ENCODE measurements at regions not wholly inside any gene's neighbourhood (a gene's known extent, or its start where the extent isn't known, plus 50 kb on each side); places are given as distances from the start of the nearest gene placed in this dataset.

GRCh38 chr3:178397836-178398235, 138.4 kb upstream of the KCNMB2 start:
- H3K9me3 ChIP-seq (ENCODE audit: control insufficient read depth, low read length, poor library complexity, severe bottlenecking) = no peaks in the 10 kb centered on the region
- ATAC-seq (no peak), DNase-seq (no peak)
- no peaks in the 10 kb centered on the region for H3K36me3 Mint-ChIP-seq (ENCODE audit: low read depth)
- no peak overlapping the region for H3K27ac Mint-ChIP-seq
- H3K4me1 Mint-ChIP-seq = peaks cover 6% of the 10 kb centered on the region
- H3K27me3 Mint-ChIP-seq = peaks cover 10% of the 10 kb centered on the region
- H3K4me3 Mint-ChIP-seq = no peak overlapping the region

GRCh38 chr3:178404961-178405360, 131.3 kb upstream of the KCNMB2 start:
- DNase-seq = no peak
- Mint-ChIP-seq H3K4me1 (peaks cover 4% of the 10 kb centered on the region), H3K36me3 (ENCODE audit: low read depth) (no peaks in the 10 kb centered on the region), H3K27me3 (peaks cover 44% of the 10 kb centered on the region), H3K4me3 (no peak overlapping the region), H3K27ac (no peak overlapping the region)
- ATAC-seq = no peak
- H3K9me3 ChIP-seq (ENCODE audit: control insufficient read depth, low read length, poor library complexity, severe bottlenecking) = no peaks in the 10 kb centered on the region

GRCh38 chr3:178405531-178405930, 130.7 kb upstream of the KCNMB2 start:
- peaks cover 47% of the 10 kb centered on the region for H3K27me3 Mint-ChIP-seq
- H3K4me3 Mint-ChIP-seq = no peak overlapping the region
- DNase-seq (no peak), ATAC-seq (no peak)
- no peaks in the 10 kb centered on the region for H3K36me3 Mint-ChIP-seq (ENCODE audit: low read depth)
- H3K27ac Mint-ChIP-seq = no peak overlapping the region
- H3K9me3 ChIP-seq (ENCODE audit: control insufficient read depth, low read length, poor library complexity, severe bottlenecking) = no peaks in the 10 kb centered on the region
- peaks cover 4% of the 10 kb centered on the region for H3K4me1 Mint-ChIP-seq

GRCh38 chr3:178406206-178406605, 130.0 kb upstream of the KCNMB2 start:
- H3K4me3 Mint-ChIP-seq = no peak overlapping the region
- no peak overlapping the region for H3K27ac Mint-ChIP-seq

GRCh38 chr3:178415384-178415783, 120.9 kb upstream of the KCNMB2 start:
- ATAC-seq (no peak), DNase-seq (no peak)
- Mint-ChIP-seq H3K4me3 (no peak overlapping the region), H3K36me3 (ENCODE audit: low read depth) (no peaks in the 10 kb centered on the region), H3K27ac (no peak overlapping the region), H3K4me1 (peaks cover 5% of the 10 kb centered on the region), H3K27me3 (peaks cover 8% of the 10 kb centered on the region)
- H3K9me3 ChIP-seq (ENCODE audit: control insufficient read depth, low read length, poor library complexity, severe bottlenecking) = no peaks in the 10 kb centered on the region

More at GRCh38 chr3:178406206-178406605, 130.0 kb upstream of the KCNMB2 start:
- ATAC-seq (no peak), DNase-seq (no peak)
- no peaks in the 10 kb centered on the region for H3K36me3 Mint-ChIP-seq (ENCODE audit: low read depth)
- H3K27me3 Mint-ChIP-seq = peaks cover 43% of the 10 kb centered on the region
- no peaks in the 10 kb centered on the region for H3K9me3 ChIP-seq (ENCODE audit: control insufficient read depth, low read length, poor library complexity, severe bottlenecking)
- H3K4me1 Mint-ChIP-seq = peaks cover 2% of the 10 kb centered on the region

GRCh38 chr3:178417736-178418135, 118.5 kb upstream of the KCNMB2 start:
- H3K27ac Mint-ChIP-seq = no peak overlapping the region
- H3K4me3 Mint-ChIP-seq = no peak overlapping the region
- DNase-seq (no peak), ATAC-seq (no peak)
- H3K9me3 ChIP-seq (ENCODE audit: control insufficient read depth, low read length, poor library complexity, severe bottlenecking) = no peaks in the 10 kb centered on the region
- no peaks in the 10 kb centered on the region for H3K36me3 Mint-ChIP-seq (ENCODE audit: low read depth)
- peaks cover 5% of the 10 kb centered on the region for H3K27me3 Mint-ChIP-seq
- H3K4me1 Mint-ChIP-seq = peaks cover 5% of the 10 kb centered on the region

- no peak overlapping the region for H3K27ac Mint-ChIP-seq
- DNase-seq (no peak), ATAC-seq (no peak)
- H3K27me3 Mint-ChIP-seq = peaks cover 5% of the 10 kb centered on the region
- no peak overlapping the region for H3K4me3 Mint-ChIP-seq
- H3K9me3 ChIP-seq (ENCODE audit: control insufficient read depth, low read length, poor library complexity, severe bottlenecking) = no peaks in the 10 kb centered on the region
- peaks cover 5% of the 10 kb centered on the region for H3K4me1 Mint-ChIP-seq
- no peaks in the 10 kb centered on the region for H3K36me3 Mint-ChIP-seq (ENCODE audit: low read depth)
Observed at GRCh38 chr3:178419071-178419470, 117.2 kb upstream of the KCNMB2 start.

GRCh38 chr3:178420033-178420432, 116.2 kb upstream of the KCNMB2 start:
- ATAC-seq (no peak), DNase-seq (no peak)
- H3K9me3 ChIP-seq (ENCODE audit: control insufficient read depth, low read length, poor library complexity, severe bottlenecking) = no peaks in the 10 kb centered on the region
- Mint-ChIP-seq H3K27ac (no peak overlapping the region), H3K4me3 (no peak overlapping the region), H3K27me3 (peaks cover 6% of the 10 kb centered on the region), H3K4me1 (peaks cover 5% of the 10 kb centered on the region), H3K36me3 (ENCODE audit: low read depth) (no peaks in the 10 kb centered on the region)

- no peaks in the 10 kb centered on the region for H3K36me3 Mint-ChIP-seq (ENCODE audit: low read depth)
- H3K27me3 Mint-ChIP-seq = peaks cover 10% of the 10 kb centered on the region
- H3K27ac Mint-ChIP-seq = no peak overlapping the region
- peaks cover 5% of the 10 kb centered on the region for H3K4me1 Mint-ChIP-seq
- H3K9me3 ChIP-seq (ENCODE audit: control insufficient read depth, low read length, poor library complexity, severe bottlenecking) = no peaks in the 10 kb centered on the region
- no peak for DNase-seq
- no peak overlapping the region for H3K4me3 Mint-ChIP-seq
- no peak for ATAC-seq
Observed at GRCh38 chr3:178421069-178421468, 115.2 kb upstream of the KCNMB2 start.

- no peaks in the 10 kb centered on the region for H3K9me3 ChIP-seq (ENCODE audit: control insufficient read depth, low read length, poor library complexity, severe bottlenecking)
- DNase-seq = no peak
- H3K4me1 Mint-ChIP-seq = peaks cover 5% of the 10 kb centered on the region
- ATAC-seq = no peak
- no peak overlapping the region for H3K27ac Mint-ChIP-seq
- H3K27me3 Mint-ChIP-seq = peaks cover 16% of the 10 kb centered on the region
- H3K36me3 Mint-ChIP-seq (ENCODE audit: low read depth) = peaks cover 4% of the 10 kb centered on the region
- H3K4me3 Mint-ChIP-seq = no peak overlapping the region
Observed at GRCh38 chr3:178422406-178422805, 113.8 kb upstream of the KCNMB2 start.

GRCh38 chr3:178428037-178428436, 108.2 kb upstream of the KCNMB2 start:
- no peaks in the 10 kb centered on the region for H3K4me1 Mint-ChIP-seq
- no peak for DNase-seq
- no peaks in the 10 kb centered on the region for H3K9me3 ChIP-seq (ENCODE audit: control insufficient read depth, low read length, poor library complexity, severe bottlenecking)
- H3K27ac Mint-ChIP-seq = no peak overlapping the region
- no peak overlapping the region for H3K4me3 Mint-ChIP-seq
- ATAC-seq = no peak
- H3K27me3 Mint-ChIP-seq = peaks cover 22% of the 10 kb centered on the region
- H3K36me3 Mint-ChIP-seq (ENCODE audit: low read depth) = peaks cover 4% of the 10 kb centered on the region

GRCh38 chr3:178434206-178434805, 101.9 kb upstream of the KCNMB2 start:
- H3K4me1 Mint-ChIP-seq = no peaks in the 10 kb centered on the region
- H3K27ac Mint-ChIP-seq = no peak overlapping the region
- H3K9me3 ChIP-seq (ENCODE audit: control insufficient read depth, low read length, poor library complexity, severe bottlenecking) = no peaks in the 10 kb centered on the region
- no peaks in the 10 kb centered on the region for H3K36me3 Mint-ChIP-seq (ENCODE audit: low read depth)
- H3K4me3 Mint-ChIP-seq = no peak overlapping the region
- DNase-seq (no peak), ATAC-seq (no peak)
- H3K27me3 Mint-ChIP-seq = peaks cover 7% of the 10 kb centered on the region

- H3K4me3 Mint-ChIP-seq = no peak overlapping the region
- peaks cover 6% of the 10 kb centered on the region for H3K27me3 Mint-ChIP-seq
- no peak overlapping the region for H3K27ac Mint-ChIP-seq
- no peaks in the 10 kb centered on the region for H3K9me3 ChIP-seq (ENCODE audit: control insufficient read depth, low read length, poor library complexity, severe bottlenecking)
- DNase-seq (no peak), ATAC-seq (no peak)
- no peaks in the 10 kb centered on the region for H3K36me3 Mint-ChIP-seq (ENCODE audit: low read depth)
- H3K4me1 Mint-ChIP-seq = no peaks in the 10 kb centered on the region
Observed at GRCh38 chr3:178435575-178435974, 100.7 kb upstream of the KCNMB2 start.

- Mint-ChIP-seq H3K4me3 (no peak overlapping the region), H3K36me3 (ENCODE audit: low read depth) (no peaks in the 10 kb centered on the region), H3K4me1 (no peaks in the 10 kb centered on the region), H3K27me3 (peaks cover 16% of the 10 kb centered on the region), H3K27ac (no peak overlapping the region)
- H3K9me3 ChIP-seq (ENCODE audit: control insufficient read depth, low read length, poor library complexity, severe bottlenecking) = no peaks in the 10 kb centered on the region
- ATAC-seq (no peak), DNase-seq (no peak)
Observed at GRCh38 chr3:178436773-178437172, 99.5 kb upstream of the KCNMB2 start.
